NCI-H226 (cell line): ENCODE measurements at regions not wholly inside any gene's neighbourhood (a gene's known extent, or its start where the extent isn't known, plus 50 kb on each side); places are given as distances from the start of the nearest gene placed in this dataset.

Source experiments
- DNase-seq: peaks from one replicate; pipeline ENCODE4 v3.0.0-alpha.2; 2015

- DNase-seq, result peak; percentile 98
These were observed 50.2 kb upstream of the CTAGE1 start for GRCh38 chr18:22467760-22468553.

DNA sequence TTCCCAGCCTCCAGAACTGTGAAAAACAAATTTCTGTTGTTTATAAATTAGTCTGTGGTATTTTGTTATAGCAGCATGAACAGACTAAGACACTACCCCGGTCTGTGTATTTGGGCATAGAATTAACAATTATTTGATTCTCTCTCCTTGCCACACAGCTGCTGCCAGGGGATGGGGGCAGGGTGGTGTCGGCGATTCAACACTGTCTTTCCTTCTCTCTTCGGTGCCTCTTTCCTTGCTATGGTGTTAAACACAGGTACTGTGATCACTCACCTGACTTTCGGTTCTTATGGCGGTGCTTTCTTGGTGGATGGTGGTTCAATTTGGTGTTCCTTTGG lies 50.8 kb upstream of the CTAGE1 start:
- no peak for DNase-seq

- no peak for DNase-seq
These were observed 51.5 kb upstream of the CTAGE1 start for GRCh38 chr18:22469061-22469734.

DNA sequence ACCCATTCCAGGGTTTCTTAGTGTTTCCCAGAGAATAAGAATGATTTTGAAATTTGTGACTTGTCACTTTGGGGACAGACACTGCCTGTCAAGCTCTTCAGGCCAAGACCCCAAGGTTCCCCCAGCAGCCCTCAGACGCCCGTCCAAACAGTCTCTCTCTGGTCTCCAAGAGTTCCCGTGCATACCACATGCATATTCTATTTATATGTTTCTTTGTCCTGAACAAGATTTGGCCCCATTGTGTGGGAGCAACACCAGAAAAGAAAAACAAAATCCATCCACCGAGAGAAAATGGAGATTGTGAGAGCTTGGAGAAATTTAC lies 52.2 kb upstream of the CTAGE1 start:
- no peak for DNase-seq

- peak; percentile 48 for DNase-seq
These were observed 52.8 kb upstream of the CTAGE1 start for GRCh38 chr18:22470248-22471235.

DNA sequence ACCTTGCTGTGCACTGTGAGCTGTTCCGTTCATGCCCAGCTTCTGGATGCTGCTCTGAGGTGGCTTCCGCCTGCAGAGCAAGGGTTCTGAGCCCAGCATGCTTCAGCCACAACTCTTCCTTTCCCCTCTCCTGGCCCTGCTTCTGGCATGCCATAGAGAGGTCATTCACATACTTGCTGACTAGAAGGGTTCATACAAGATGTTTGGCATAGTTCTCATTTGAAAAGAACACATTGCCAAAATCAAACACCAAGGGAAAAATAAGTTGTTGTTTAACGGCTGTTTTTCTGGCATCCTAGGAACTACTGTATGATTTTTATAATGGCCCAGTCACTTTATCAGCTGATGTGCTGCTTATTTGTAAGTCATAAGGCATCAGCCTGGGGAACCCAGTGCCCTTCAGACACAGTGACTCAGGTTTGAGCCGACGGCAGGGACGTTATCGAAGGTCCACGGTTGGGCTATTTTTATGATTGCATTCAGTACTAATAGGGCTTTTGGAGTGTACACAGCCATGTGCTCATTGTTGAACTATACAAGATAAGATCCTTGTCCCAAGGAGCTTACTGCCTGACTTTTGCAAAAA lies 53.9 kb upstream of the CTAGE1 start:
- no peak for DNase-seq

DNA sequence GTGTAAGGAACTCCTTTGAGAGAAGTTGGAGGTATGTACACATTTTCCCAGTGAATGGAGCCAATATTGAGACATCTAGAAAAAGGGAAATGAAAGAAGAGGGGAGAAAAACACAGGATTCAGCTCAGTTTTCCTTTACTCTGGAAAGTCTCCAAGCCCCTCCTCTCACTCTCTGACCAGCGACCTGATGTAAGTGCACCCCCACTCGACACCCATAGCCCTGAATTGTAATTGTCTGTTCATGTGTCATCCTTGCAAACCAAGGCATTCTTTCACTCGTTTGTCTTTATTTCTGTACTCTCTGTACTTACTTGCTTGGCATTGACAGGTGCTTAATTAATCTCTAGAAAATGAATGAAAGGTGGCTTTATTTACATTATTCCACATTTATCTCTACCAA lies 55.7 kb upstream of the CTAGE1 start:
- no peak for DNase-seq

- no peak for DNase-seq
These were observed 57.8 kb upstream of the CTAGE1 start for GRCh38 chr18:22475426-22476100.

- DNase-seq, result no peak
These were observed 59.5 kb upstream of the CTAGE1 start for GRCh38 chr18:22477222-22477621.

DNA sequence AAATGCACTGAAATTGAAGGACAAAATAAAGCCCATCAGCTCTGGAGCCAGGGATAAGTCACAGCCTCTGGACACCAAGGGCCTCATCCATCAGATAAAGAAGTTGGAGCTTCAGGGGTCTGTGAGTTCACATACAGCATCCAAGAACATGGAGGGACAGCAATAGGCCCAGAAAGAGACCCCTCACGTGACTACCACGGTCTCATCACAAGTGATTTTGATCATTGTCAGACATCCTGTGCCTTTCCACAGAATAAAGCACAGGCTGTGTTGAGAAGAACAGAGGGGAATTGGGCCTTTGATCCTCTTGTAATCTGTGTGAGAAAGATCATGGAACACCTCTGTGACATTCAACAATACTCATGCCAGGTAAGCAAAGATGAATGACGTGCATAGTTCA lies 65.2 kb upstream of the CTAGE1 start:
- DNase-seq, result no peak

GRCh38 chr18:22483407-22483806 lies 65.7 kb upstream of the CTAGE1 start:
- DNase-seq, result no peak

- DNase-seq, result no peak
These were observed 66.8 kb upstream of the CTAGE1 start for GRCh38 chr18:22484471-22484870.

DNA sequence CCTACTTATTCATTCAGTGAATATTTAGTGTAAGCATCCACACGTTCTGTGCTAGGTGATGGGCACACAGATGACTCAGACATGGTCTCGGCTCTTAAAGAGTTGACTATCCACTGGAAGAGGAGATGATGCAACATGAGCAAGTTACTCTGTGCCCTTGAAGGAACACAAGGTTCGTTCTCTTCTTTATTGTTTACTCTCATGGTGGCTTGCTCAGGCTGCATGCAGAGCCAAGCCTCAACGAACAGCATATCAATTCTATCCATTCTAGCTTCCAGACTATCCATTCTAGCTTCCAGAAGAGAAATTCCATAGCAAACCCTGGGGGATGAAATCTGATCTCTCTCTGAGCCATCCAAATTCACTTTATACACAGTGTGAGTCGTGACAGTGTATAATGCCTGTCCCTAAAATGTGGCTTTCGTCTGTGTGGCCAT lies 68.1 kb upstream of the CTAGE1 start:
- no peak for DNase-seq

DNA sequence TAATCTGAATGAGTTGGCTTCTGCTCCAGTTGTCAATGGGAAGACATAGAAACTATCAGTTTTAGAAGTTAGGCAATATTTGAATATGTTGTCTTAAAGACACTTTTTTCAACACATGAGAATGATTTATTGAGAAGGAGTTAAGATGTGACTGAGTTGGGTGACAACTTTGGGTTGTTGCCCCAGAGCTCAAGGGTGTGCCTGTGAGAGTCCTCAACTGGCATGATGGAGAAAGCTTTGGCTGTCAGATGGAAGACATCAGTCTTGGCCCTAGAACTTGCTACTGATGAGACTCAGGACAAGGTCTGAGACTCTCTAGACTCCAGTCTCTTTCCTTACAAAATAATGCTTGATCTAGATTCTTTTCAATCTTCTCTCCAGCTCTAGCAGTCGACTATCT lies 69.0 kb upstream of the CTAGE1 start:
- DNase-seq, result no peak

DNA sequence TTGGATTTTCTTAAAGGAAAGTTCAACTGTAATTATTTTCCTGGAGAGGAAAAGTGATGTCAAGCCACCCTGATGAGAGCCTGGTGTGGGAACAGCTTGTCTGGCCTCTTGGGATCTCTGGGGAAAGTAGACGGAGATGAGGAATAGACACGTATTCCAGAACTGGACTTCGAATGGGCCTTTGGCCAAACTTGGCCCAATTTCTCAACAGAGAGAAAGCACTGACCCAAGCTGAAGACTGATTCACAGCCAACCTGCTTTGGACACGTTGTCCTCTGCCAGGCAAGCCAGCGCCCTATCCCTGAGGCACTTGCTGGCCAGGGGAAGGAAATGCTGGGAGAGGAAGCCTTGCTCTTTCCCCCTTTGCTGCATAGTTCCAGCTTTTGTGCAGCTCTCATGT lies 70.8 kb upstream of the CTAGE1 start:
- no peak for DNase-seq

DNA sequence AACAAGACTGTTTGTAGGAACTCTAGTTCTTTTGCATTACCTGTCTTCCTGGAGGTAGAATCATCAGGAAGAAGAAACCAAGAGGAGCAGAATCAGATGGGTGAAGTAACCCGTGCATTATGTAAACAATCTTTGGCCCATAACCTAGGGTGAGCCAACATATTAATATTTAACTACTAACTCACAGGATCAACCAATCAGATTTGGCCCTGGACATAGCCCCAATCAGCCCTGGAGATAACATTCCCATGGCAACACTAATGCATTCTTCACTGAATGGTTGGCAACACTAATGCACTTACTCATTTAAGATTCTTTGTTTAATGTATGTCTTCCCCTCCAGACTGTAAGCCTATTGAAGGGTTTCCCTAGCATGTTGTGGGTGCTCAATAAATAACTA lies 72.0 kb upstream of the CTAGE1 start:
- peak; percentile 58 for DNase-seq

- no peak for DNase-seq
These were observed 72.7 kb upstream of the CTAGE1 start for GRCh38 chr18:22490429-22490846.

DNA sequence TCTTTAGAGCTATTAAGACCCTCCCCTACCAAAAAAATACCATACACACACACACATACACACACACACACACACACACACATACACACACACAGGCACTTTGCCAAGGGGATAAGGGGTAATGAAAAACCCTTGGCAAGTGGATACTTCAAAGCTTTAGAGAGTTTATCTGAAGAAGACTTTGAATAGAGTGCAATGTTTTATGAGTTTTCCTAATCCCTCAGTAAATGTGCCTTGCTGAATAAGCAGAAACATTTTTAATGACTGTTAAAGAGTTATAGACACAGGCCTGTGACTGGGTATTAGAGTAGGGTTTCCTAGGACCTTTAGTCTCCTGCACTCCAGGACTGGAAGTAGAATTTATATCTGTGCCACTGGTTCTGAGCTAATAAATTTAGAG lies 75.5 kb upstream of the CTAGE1 start:
- DNase-seq, result no peak

DNA sequence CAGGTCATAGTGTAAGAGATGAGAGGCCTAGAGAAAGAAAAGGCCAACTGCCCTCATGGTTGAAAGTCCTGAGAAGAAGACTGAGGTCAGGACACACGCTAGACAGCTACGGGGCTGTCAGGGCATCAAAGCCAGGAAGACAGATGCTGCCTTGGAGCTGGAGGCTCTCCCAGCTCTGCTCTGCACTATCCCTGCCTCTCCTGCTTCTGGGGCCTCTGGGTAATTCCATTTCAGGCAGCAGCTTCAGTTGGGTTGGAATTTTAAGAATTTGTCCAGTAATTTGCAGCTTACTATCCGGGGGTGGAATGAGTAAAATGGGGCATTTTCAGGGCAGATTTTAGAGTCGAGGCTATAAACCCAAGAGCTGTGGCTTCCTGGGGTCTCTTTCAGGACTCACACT lies 76.2 kb upstream of the CTAGE1 start:
- peak; percentile 43 for DNase-seq

DNA sequence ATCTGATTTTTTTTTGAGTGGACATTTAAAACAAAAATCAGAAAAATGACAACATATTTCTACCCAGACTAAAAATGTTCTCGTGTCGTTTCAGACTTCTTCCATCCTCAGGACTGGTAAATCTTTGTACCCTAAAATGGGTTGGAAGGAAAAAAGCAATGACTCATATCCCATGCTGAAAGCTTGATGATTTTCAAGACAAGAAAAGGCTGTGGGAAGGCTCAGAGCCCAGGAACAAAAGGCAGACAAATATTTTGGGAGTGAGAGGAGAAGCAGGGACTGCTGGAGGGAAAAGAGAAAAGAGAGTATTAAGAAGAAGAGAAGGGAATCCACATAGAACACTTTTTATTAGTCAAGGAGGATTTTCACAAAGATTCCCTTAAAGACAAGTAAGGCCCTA lies 77.1 kb upstream of the CTAGE1 start:
- peak; percentile 59 for DNase-seq

GRCh38 chr18:22499421-22499820 lies 81.7 kb upstream of the CTAGE1 start:
- no peak for DNase-seq

DNA sequence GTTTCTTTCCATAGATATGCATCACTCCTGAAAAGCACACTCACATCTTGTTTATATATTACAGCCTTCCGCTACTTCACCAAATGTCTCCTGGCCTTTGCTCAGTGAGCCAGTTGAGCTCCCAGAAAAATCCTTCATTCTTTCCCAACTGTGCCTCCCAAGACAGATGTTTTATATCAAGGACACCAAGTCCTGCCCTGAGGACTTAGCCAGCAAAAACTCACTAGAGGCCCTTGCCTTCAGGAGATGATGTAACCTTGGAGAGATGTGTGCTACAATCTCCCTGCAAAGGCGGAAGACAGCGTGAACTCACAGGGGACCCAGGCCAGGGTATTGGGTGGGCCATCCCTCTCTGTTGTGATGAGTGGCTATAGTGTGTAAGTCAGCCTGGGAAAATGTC lies 86.1 kb upstream of the CTAGE1 start:
- DNase-seq, result no peak
